ENCODE measurements at regions not wholly inside any gene's neighbourhood (a gene's known extent, or its start where the extent isn't known, plus 50 kb on each side); places are given as distances from the start of the nearest gene placed in this dataset.

- no peak for TF ChIP-seq CTCF (IDR thresholded peaks at IDR 0.05)
- no peak for TF ChIP-seq ZFX (IDR thresholded peaks at IDR 0.05; ENCODE audit: borderline replicate concordance)
These were observed 385.5 kb downstream of the SIPA1L2 start for GRCh38 chr1:232244426-232244825.

Data from 22Rv1 (cell line).